Brain microvascular endothelial cell (primary cell): ENCODE measurements at regions not wholly inside any gene's neighbourhood (a gene's known extent, or its start where the extent isn't known, plus 50 kb on each side); places are given as distances from the start of the nearest gene placed in this dataset.

Experiments
- DNase-seq: peaks from one replicate; pipeline ENCODE4 v3.0.0-alpha.2; 2020
- H3K27ac ChIP-seq: fragments of 250-450 bp; sonication (Bioruptor Pico); 2 replicates; pipeline ENCODE4 v1.5.1; 2020; ENCODE audit warnings: mild to moderate bottlenecking, moderate library complexity
- H3K27me3 ChIP-seq: fragments of 250-450 bp; sonication (Bioruptor Pico); replicated peaks from 2 replicates; pipeline ENCODE4 v1.5.1; 2020; ENCODE audit warnings: mild to moderate bottlenecking
- H3K36me3 ChIP-seq: fragments of 250-450 bp; sonication (Bioruptor Pico); replicated peaks from 2 replicates; pipeline ENCODE4 v1.5.1; 2020; ENCODE audit warnings: mild to moderate bottlenecking
- H3K4me3 ChIP-seq: 2 replicates; pipeline ENCODE4 v1.5.1; 2011; ENCODE audit warnings: low read depth, mild to moderate bottlenecking, control low read depth, low read length, moderate library complexity
- CTCF ChIP-seq: IDR thresholded peaks from 2 replicates; pipeline ENCODE4 v1.5.1; 2011; ENCODE audit warnings: low read depth, mild to moderate bottlenecking, moderate library complexity, low read length, control low read depth, inconsistent platforms; ENCODE audit errors: missing control alignments
- in situ Hi-C: cut with HindIII; loops from 2 replicates; pipeline ENCODE4 v1.10.0; 2017; ENCODE audit warnings: low sequenced_read_pairs, low pct_ligation_motif_present

GRCh38 chr4:41396214-41396613 is 139.5 kb downstream of the UCHL1 start:
- no peak for TF ChIP-seq CTCF
- Histone ChIP-seq H3K4me3 (no peak overlapping the region), H3K36me3 (no peaks in the 10 kb centered on the region), H3K27ac (no peak overlapping the region), H3K27me3 (no peaks in the 10 kb centered on the region)
- DNase-seq = no peak
- in situ Hi-C loops = no loop called here

- Histone ChIP-seq H3K27ac (no peak overlapping the region), H3K27me3 (no peaks in the 10 kb centered on the region), H3K36me3 (no peaks in the 10 kb centered on the region), H3K4me3 (no peak overlapping the region)
- in situ Hi-C loops = no loop called here
- no peak for TF ChIP-seq CTCF
- DNase-seq = no peak
These were observed 140.1 kb downstream of the UCHL1 start for GRCh38 chr4:41396869-41397268.

DNA sequence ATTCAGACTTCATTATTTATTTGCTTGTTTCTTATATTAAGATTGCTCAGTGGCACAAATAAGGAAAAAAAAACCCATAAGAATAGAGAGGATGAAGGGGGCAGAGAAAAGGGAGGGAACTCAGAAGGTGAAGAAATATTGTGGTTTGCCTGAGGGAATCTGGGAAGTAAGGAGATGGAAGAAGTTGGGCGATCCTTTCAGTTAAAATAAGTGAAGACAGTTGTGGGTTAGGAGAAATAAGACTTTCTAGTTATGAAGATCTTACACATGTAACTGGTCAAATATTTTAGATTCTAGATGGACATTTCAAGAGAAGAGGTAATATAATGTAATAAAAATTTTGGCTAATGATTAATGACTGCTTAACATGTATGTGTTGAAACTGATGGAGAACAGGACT is 138.7 kb upstream of the LIMCH1 start:
- in situ Hi-C loops = no loop called here
- no peak for DNase-seq
- H3K4me3 ChIP-seq = no peak overlapping the region
- no peak for TF ChIP-seq CTCF
- H3K27me3 ChIP-seq = no peaks in the 10 kb centered on the region
- no peak overlapping the region for H3K27ac ChIP-seq
- no peaks in the 10 kb centered on the region for H3K36me3 ChIP-seq

- Histone ChIP-seq H3K36me3 (no peaks in the 10 kb centered on the region), H3K27ac (no peak overlapping the region), H3K27me3 (no peaks in the 10 kb centered on the region), H3K4me3 (no peak overlapping the region)
- no peak for TF ChIP-seq CTCF
- in situ Hi-C loops = no loop called here
- DNase-seq = no peak
These were observed 137.7 kb upstream of the LIMCH1 start for GRCh38 chr4:41400296-41400695.

DNA sequence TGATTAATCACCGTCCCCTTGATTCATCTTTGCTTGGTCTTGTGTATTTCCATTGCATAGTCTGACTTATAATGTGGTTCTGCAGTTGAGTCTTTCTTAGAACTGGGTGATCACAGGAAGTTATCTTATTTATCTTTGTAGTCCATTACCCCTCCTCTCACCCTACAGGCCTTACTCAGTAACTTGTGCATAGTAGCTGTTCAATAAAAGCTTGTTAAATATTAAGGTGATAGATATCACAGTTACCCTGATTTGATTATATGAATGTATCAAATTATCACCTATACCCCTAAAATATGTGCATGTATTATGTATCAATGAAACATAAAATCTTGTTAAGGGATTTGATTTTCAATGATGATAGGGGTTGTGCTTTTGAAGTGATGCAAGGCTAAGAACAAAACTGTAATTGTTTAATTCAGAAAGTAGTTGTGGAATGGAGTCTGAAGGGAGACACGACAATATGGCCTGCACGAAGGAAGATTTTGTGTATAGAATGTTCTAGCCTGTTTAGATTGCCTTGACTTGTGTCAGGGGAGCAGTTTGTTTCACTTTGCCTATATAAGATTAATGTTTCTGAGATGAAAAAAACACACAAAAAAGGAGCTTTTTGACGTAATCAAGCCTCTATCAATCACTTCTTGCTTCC is 132.4 kb upstream of the LIMCH1 start:
- Histone ChIP-seq H3K36me3 (no peaks in the 10 kb centered on the region), H3K27ac (no peak overlapping the region), H3K27me3 (no peaks in the 10 kb centered on the region), H3K4me3 (no peak overlapping the region)
- no peak for TF ChIP-seq CTCF
- in situ Hi-C loops = no loop called here
- no peak for DNase-seq

DNA sequence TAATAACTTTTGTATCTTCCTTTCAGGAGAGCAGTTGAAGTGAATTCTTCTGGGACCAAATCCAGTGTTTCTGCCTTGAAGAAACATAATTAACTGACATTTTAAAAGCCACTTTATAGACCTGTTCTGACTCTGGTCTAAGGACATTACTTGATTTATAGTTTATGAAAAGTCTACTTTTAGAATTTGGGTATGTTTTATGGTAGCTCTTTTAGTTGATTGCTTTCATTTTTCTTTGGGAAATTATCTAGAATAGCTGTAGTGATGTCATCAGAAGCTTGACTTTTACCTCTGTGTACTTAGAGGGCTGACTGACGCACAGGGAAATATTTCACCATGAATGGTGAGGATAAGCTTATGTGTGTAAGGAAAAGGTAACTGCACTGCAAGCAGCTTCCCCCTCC is 131.8 kb upstream of the LIMCH1 start:
- H3K4me3 ChIP-seq = no peak overlapping the region
- DNase-seq = no peak
- H3K27me3 ChIP-seq = no peaks in the 10 kb centered on the region
- TF ChIP-seq CTCF = no peak
- in situ Hi-C loops = no loop called here
- H3K27ac ChIP-seq = no peak overlapping the region
- no peaks in the 10 kb centered on the region for H3K36me3 ChIP-seq
